ENCODE measurements at regions not wholly inside any gene's neighbourhood (a gene's known extent, or its start where the extent isn't known, plus 50 kb on each side); places are given as distances from the start of the nearest gene placed in this dataset.

- no peak for DNase-seq
Observed at GRCh38 chr6:51490101-51490500, 597.3 kb downstream of the PKHD1 start.

GRCh38 chr6:51494342-51494741 lies 593.1 kb downstream of the PKHD1 start:
- DNase-seq = no peak

DNA sequence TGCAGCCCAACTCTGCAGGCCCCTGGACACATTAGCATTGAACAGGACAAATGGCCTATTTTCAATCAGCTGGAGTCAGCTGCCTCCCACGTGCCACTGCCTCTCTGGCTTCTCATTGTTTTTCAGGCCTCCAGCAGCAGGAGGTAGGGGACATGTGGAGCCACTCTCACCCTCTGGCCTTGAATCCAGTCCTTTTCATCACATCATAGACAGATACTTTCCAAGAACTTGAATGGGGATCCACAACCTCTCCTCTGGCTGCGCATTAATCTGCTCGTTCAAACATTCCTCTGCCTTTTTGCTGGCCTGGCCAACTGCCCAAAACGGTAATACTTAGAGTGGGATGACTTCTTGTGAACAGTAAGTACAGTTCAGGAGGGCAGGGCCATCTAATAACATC lies 592.3 kb downstream of the PKHD1 start:
- no peak for DNase-seq

DNA sequence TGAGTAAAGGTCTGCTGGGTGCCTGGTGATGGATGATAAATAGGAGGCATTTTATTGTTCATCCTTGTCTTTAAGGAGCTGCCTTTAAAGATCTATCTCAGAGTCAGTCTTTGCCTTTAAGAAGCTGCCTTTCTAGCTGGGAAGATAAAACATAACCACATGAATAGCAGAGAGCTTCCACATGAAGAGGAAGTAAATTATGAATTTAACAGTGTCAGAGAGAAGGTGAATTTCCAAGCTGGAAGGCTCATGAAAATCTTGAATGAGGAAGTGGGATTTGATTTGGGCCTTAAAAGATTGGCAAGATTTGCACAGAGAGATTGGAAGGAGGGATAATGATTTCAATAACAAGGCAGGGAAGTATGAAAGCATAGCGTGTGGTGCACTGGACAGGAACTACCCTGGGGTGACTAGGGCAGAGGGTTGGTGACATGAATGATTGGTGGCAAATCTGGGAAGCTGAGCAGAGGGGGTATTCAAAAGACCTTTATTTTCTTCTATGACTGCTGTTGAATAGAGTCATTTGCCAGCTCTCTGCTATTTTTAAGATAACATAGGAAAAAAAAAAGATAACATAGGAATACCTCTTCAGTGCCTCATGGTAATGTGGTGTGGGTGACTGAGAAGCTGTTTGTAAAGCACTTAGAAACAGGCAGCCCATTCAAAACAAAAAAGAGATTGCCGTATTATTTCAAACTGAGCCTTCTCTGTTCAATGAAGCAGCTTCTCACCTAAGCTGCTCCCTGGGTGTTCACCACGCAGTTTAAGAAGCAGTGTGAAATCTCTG lies 591.6 kb downstream of the PKHD1 start:
- DNase-seq = no peak

GRCh38 chr6:51502996-51503395 lies 584.4 kb downstream of the PKHD1 start:
- no peak for DNase-seq

GRCh38 chr6:51505434-51505833 lies 582.0 kb downstream of the PKHD1 start:
- no peak for DNase-seq

GRCh38 chr6:51509597-51509996 lies 577.8 kb downstream of the PKHD1 start:
- no peak for DNase-seq

GRCh38 chr6:51511081-51511480 lies 576.3 kb downstream of the PKHD1 start:
- DNase-seq = no peak

- no peak for DNase-seq
Observed at GRCh38 chr6:51513891-51514747, 573.3 kb downstream of the PKHD1 start.

DNA sequence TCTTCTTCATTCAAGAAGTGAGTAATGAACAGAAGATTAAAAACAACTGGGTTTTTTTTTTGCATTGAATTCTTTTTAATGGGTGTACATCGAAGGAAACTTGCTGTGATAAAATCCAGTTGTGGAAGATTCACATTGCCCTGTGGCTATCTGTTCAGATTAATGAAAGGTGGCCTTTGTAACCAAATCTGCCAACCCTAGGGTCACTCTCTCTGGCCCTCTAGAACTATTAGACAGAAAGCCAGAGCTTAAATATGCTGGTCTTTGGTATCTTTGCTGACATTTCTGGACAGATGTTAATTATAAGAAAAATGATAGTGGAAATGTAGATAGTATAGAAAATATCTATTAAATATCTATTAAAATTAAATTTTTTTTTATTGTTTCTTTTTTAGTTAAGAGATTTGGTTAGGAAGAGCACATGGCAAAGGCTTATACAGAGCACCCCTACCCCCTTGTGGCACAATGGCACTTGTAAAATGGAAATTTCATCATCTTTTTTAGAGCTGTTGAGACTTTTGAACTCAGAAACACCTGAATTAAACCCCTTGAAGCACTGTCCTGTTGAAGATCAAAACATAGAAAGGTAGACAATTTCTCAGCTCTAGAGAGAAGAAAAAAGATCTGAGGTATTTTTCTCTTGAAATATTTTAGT lies 572.5 kb downstream of the PKHD1 start:
- no peak for DNase-seq

DNA sequence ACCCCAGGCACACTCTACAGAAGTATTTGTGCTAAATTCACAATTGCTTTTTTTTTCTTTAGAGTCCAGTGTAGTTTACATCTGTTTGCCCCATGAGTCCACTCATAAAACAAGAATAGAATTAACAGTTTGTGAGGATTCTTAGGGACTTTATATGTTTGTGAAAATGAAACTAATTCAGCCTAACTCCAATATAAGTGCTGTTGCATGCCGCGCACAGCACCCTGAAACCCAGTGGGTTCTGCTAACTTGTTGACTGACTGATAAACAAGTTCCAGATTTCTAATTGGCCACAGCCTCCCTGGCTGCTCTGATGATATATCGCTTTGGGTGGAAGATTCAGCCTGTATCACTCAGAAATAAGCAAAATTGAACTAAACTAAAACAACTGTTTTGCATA lies 561.4 kb downstream of the PKHD1 start:
- no peak for DNase-seq

DNA sequence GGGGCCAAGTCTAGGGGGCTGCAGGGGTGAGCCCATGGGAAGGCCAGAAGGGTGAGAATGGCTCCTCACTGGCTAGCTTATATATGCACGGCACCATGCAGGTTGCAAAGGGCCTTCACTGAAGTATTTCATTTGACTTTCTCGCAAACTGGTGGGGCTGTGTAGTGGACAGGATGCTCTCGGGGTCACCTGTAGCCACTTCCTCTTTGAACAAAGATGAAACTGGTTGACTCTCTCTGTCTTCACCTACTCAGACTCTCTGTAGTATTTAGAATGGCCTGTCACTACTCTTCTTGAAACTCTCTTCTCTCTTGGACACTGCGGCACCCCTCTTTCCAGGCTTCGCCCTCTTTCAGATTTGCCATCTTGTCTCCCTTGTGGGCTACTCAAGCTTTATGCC lies 560.5 kb downstream of the PKHD1 start:
- no peak for DNase-seq

- no peak for DNase-seq
Observed at GRCh38 chr6:51528556-51528955, 558.9 kb downstream of the PKHD1 start.

DNA sequence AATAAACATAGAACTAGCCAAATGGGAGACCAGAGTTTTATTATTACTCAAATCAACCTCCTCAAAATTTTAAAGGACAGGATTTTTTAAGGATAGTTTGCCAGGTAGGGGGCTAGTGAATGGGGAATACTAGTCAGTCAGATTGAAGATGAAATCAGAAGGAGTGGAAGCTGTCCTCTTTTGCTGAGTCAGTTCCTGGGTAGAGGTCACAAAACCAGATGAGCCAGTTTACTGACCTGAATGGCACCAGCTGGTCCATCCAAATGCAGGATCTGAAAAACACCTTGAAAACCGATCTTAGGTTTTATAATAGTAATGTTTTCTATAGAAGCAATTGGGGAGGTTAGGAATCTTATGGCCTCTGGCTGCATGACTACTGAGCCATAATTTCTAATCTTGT lies 558.2 kb downstream of the PKHD1 start:
- DNase-seq = no peak

DNA sequence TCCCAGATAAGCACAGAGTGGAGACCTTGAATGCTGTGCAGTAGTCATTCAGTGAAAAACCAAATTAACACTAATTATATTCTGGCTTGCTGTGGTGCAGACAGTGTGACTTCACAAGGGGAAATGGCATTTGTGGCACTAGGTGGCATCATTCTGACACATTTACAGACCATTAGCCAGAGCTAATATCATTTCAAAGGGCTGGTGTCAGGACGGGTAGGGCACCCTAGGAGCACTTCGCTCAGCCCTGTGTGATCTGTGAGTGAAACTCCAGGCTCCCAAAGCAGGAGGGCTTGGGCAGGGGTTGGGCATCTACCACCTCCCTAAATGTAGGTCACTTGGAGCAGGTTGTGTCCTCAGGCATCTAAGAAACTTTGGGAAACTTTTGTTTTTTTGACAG lies 555.8 kb downstream of the PKHD1 start:
- DNase-seq = no peak

DNA sequence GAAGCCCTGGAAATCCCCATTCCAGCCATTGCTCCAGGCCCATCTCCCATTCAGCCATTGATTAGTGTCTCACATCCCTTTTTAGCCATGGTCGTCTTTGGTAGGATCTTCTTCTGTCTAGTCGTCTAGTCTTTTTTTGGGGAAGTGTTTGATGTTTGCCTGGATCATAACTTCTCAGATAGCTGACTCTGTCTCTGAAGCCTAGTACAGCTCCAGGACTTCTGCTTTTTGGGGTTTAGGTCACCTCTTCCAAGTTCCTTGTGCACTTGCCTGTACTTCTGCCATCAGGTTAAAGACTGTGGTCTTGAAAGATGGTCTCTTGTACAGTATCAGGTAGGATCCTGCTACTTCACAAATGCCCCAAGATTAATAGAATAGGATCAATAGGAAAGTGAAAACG lies 553.5 kb downstream of the PKHD1 start:
- no peak for DNase-seq

DNA sequence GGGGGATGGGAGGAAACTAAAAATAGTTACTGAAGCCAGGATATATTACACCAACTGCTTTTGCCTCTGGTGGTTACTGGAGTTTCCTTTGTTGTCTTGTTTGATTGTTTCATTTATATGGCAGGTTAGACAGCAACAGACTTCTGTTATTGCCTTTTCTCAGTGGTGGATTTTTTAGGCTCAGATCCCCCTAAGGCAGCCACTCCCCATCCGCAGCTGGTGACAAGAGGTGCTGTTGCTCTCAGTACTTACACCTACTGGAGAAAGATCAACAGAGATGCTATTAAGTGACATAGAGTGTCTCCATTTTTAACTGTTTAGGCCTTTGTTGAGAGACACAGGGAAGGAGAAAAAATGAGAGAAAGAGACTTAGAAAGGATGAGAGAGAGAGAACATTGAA lies 552.1 kb downstream of the PKHD1 start:
- no peak for DNase-seq

DNA sequence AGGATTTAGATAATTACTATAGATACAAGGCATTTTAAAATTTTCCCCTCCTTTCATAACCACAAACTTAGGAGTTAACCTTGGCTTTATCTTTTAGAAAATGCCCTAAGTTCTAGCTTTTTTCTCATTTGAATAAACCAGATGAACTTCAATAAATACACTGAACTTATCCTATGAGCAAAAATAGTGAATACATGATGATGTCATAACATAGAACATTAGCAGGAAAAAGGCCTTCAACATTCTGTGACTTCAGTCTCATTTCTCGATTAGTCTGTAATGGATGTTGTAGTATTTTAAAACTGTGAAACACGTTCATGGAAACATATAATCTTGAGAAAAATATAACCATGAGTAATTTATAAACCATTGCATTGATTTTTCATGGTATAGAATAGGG lies 550.7 kb downstream of the PKHD1 start:
- no peak for DNase-seq

DNA sequence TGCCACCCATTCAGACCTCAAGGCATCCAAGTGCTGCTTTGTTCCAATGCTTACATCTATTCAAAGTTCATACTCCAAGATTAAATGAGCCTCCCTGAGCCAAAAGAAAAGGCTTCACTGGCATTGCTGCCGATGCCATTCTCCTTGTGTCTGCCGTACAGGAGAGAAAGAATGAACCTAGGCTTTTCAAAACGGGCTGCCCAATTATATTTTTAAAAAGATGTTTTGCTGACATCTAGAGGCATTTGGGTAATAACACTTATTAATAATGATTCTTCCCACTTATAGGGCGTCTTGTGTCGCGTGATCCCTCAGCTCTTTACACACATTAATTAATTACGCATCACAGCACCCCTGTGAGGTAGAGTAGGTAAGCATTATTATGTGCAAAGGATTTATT lies 545.6 kb downstream of the PKHD1 start:
- no peak for DNase-seq

- no peak for DNase-seq
Observed at GRCh38 chr6:51542475-51542874, 544.9 kb downstream of the PKHD1 start.

- no peak for DNase-seq
Observed at GRCh38 chr6:51550243-51550642, 537.2 kb downstream of the PKHD1 start.

GRCh38 chr6:51552435-51552834 lies 535.0 kb downstream of the PKHD1 start:
- DNase-seq = no peak

DNA sequence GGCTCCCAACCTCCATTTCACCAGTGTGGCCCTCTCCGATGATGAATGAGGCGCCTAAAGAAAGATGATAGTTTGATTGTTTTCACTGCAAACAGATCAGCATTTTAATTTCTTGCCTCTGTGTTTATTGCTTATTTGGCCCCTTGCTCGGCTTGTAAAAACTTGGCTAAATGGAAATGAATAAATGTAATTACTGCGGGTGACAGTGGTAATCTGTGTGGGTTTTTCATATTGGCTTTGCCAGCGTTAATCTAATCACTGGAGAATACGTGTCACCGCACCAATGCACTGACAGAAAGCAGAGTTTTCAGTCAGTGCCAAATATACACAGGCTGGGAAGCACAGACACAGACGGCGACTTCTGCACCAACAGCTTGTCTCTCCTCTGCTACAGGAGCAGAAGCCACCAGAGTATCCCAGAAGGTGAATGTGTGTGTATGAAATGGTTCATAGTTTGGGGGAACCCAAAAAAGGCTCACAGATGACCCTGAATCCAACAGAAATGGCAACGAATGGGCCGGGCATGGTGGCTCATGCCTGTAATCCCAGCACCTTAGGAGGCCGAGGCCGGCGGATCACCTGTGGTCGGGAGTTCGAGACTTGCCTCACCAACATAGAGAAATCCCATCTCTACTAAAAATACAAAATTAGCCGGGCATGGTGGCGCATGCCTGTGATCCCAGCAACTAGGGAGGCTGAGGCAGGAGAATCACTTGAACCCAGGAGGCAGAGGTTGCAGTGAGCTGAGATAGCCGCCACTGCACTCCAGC lies 534.0 kb downstream of the PKHD1 start:
- no peak for DNase-seq

Measured in dermis blood vessel endothelial cell (primary cell).